Astrocyte (in vitro differentiated cells and primary cell): ENCODE measurements at regions not wholly inside any gene's neighbourhood (a gene's known extent, or its start where the extent isn't known, plus 50 kb on each side); places are given as distances from the start of the nearest gene placed in this dataset.

Experiments
- DNase-seq: peaks from one replicate; pipeline ENCODE4 v3.0.0-alpha.2; 2010; ENCODE audit warnings: low read depth
- FAIRE-seq: peaks from 2 replicates; lab custom pipeline; 2011; peaks lifted over from hg19 to GRCh38; lab: Jason Lieb, UNC
- H2AFZ ChIP-seq: 2 replicates; pipeline ENCODE4 v1.6.0; 2012; ENCODE audit warnings: low read depth, low read length, inconsistent platforms
- H3K27ac ChIP-seq: 2 replicates; pipeline ENCODE4 v1.5.1; 2011; ENCODE audit warnings: low read depth, low read length, inconsistent platforms
- H3K27me3 ChIP-seq: 2 replicates; pipeline ENCODE4 v1.6.0; 2011; ENCODE audit warnings: low read length, inconsistent platforms; ENCODE audit not compliant: insufficient read depth
- H3K36me3 ChIP-seq: 2 replicates; pipeline ENCODE4 v1.5.1; 2011; ENCODE audit warnings: low read length, inconsistent platforms; ENCODE audit not compliant: insufficient read depth
- H3K4me1 ChIP-seq: 2 replicates; pipeline ENCODE4 v1.5.1; 2011; ENCODE audit warnings: low read length, inconsistent platforms; ENCODE audit not compliant: insufficient read depth
- H3K4me2 ChIP-seq: 2 replicates; pipeline ENCODE4 v1.6.0; 2012; ENCODE audit warnings: low read length, inconsistent platforms
- H3K4me3 ChIP-seq: 2 replicates; pipeline ENCODE4 v1.5.1; 2011; ENCODE audit warnings: low read depth, mild to moderate bottlenecking, low read length, inconsistent platforms; ENCODE audit not compliant: insufficient read depth
- H3K79me2 ChIP-seq: 2 replicates; pipeline ENCODE4 v1.6.0; 2012; ENCODE audit warnings: mild to moderate bottlenecking, low read length, inconsistent platforms; ENCODE audit not compliant: insufficient read depth
- H3K9ac ChIP-seq: 2 replicates; pipeline ENCODE4 v1.6.0; 2012; ENCODE audit warnings: mild to moderate bottlenecking, low read length, inconsistent platforms
- H3K9me3 ChIP-seq: 2 replicates; pipeline ENCODE4 v1.5.1; 2012; ENCODE audit warnings: low read depth, mild to moderate bottlenecking, low read length, inconsistent platforms; ENCODE audit not compliant: insufficient read depth
- H4K20me1 ChIP-seq: 2 replicates; pipeline ENCODE4 v1.6.0; 2012; ENCODE audit warnings: low read length, inconsistent platforms; ENCODE audit not compliant: insufficient read depth
- H3K27ac Mint-ChIP-seq: one replicate; pipeline ENCODE4 v1.8.0; 2021; ENCODE audit warnings: mild to moderate bottlenecking, mixed read lengths; ENCODE audit not compliant: unreplicated experiment
- H3K27me3 Mint-ChIP-seq: one replicate; pipeline ENCODE4 v1.8.0; 2021; ENCODE audit warnings: low read depth, mixed read lengths; ENCODE audit not compliant: unreplicated experiment
- H3K36me3 Mint-ChIP-seq: one replicate; pipeline ENCODE4 v1.8.0; 2021; ENCODE audit warnings: low read depth, mixed read lengths; ENCODE audit not compliant: unreplicated experiment
- H3K4me1 Mint-ChIP-seq: one replicate; pipeline ENCODE4 v1.8.0; 2021; ENCODE audit warnings: low read depth, mixed read lengths; ENCODE audit not compliant: unreplicated experiment
- H3K4me3 Mint-ChIP-seq: one replicate; pipeline ENCODE4 v1.8.0; 2021; ENCODE audit warnings: mild to moderate bottlenecking, moderate library complexity, mixed read lengths; ENCODE audit not compliant: unreplicated experiment
- H3K9me3 Mint-ChIP-seq: one replicate; pipeline ENCODE4 v1.8.0; 2021; ENCODE audit warnings: mild to moderate bottlenecking, mixed read lengths; ENCODE audit not compliant: unreplicated experiment
- CTCF ChIP-seq: IDR thresholded peaks from 2 replicates; pipeline ENCODE4 v1.5.1; 2011; ENCODE audit warnings: low read depth, mild to moderate bottlenecking, inconsistent platforms, low read length, moderate library complexity; ENCODE audit not compliant: insufficient read depth
- EZH2 ChIP-seq: IDR thresholded peaks from 2 replicates; pipeline ENCODE4 v1.6.1; 2012; ENCODE audit warnings: mild to moderate bottlenecking, low read length, inconsistent platforms; ENCODE audit not compliant: insufficient read depth

DNA sequence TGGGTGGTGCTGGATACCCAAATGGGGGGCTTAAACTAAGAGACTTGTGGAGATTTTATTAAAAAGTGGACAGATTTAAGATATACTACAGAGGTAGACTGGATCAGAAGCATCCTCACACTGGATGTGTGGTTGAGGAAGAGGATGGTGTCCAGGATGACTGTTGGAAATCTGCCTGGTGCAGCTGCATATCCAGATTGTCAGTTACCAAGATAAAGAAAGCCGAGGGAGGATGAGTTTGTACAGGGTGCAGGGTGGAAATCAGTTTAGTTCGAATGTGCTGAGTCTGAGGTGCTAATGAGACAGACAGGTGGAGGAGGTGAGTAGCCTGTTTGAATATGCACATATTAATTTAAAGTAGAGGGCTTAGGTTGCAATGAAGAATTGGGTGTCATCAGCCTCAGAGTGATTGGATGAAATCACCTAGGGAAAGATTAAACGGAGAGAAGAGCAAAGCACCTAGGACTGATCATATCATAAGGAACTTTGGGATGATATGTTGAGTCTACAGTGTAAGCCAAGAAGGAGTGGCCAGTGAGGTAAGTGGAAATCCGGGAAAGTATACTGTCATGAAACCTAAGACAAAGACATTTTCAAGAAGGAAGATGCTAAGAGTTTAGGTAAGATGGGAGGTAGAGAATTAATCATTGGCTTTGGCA is 74.1 kb upstream of the GOLGA8B start:
- H3K27ac ChIP-seq: no peak overlapping the region
- Mint-ChIP-seq H3K27me3 (peaks cover 8% of the 10 kb centered on the region), H3K4me3 (no peak overlapping the region), H3K27ac (no peak overlapping the region), H3K36me3 (no peaks in the 10 kb centered on the region), H3K4me1 (peaks cover 4% of the 10 kb centered on the region), H3K9me3 (no peaks in the 10 kb centered on the region)
- H3K36me3 ChIP-seq: no peaks in the 10 kb centered on the region
- H3K4me3 ChIP-seq: no peak overlapping the region
- DNase-seq: no peak
- no peak overlapping the region for H3K9ac ChIP-seq
- TF ChIP-seq CTCF (no peak), EZH2 (no peak)
- H3K4me2 ChIP-seq: no peak overlapping the region
- H3K27me3 ChIP-seq: peaks cover 3% of the 10 kb centered on the region
- H2AFZ ChIP-seq: no peak overlapping the region
- no peak for FAIRE-seq
- H3K9me3 ChIP-seq: no peaks in the 10 kb centered on the region
- no peaks in the 10 kb centered on the region for H3K79me2 ChIP-seq
- no peaks in the 10 kb centered on the region for H3K4me1 ChIP-seq
- H4K20me1 ChIP-seq: no peaks in the 10 kb centered on the region

DNA sequence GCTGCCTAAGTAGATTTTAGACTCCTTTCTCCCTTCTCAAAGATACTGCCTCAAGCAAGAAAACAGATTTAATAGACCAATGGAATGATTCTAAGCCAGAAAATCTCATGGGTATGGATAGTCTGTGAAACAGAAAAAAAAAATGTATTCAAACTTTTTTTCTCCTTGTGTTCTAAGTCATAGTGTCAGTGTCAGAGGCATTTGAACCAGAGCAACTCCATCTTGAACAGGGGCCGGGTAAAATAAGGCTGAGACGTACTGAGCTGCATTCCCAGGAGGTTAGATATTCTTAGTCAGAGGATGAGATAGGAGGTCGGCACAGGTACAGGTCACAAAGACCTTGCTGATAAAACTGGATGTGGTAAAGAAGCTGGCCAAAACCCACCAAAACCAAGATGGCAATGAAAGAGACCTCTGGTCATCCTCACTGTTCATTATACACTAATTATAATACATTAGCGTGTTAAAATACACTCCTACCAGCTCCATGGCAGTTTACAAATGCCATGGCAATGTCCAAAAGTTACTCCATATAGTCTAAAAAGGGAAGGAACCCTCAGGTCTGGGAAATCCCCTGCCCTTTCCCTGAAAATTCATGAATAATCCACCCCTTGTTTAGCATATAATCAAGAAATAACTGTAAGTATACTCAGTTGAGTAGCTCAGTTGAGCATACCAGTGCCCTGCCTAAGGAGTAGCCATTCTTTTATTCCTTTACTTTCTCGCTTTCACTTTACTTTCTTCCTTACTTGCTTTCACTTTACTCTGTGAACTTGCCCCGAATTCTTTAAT is 72.8 kb upstream of the GOLGA8B start:
- Histone ChIP-seq H3K9ac (no peak overlapping the region), H3K27me3 (peaks cover 3% of the 10 kb centered on the region), H3K4me1 (no peaks in the 10 kb centered on the region), H3K79me2 (no peaks in the 10 kb centered on the region), H3K4me3 (no peak overlapping the region), H3K27ac (no peak overlapping the region), H3K4me2 (no peak overlapping the region), H2AFZ (no peak overlapping the region), H3K36me3 (no peaks in the 10 kb centered on the region), H4K20me1 (no peaks in the 10 kb centered on the region), H3K9me3 (no peaks in the 10 kb centered on the region)
- no peaks in the 10 kb centered on the region for H3K36me3 Mint-ChIP-seq
- no peak overlapping the region for H3K27ac Mint-ChIP-seq
- no peak for TF ChIP-seq EZH2
- H3K4me1 Mint-ChIP-seq: peaks cover 4% of the 10 kb centered on the region
- no peaks in the 10 kb centered on the region for H3K9me3 Mint-ChIP-seq
- DNase-seq (no peak), FAIRE-seq (no peak)
- peaks cover 8% of the 10 kb centered on the region for H3K27me3 Mint-ChIP-seq
- no peak overlapping the region for H3K4me3 Mint-ChIP-seq

GRCh38 chr15:34655326-34655725 is 71.9 kb upstream of the GOLGA8B start:
- Histone ChIP-seq H3K79me2 (no peaks in the 10 kb centered on the region), H3K9me3 (no peaks in the 10 kb centered on the region), H3K4me1 (no peaks in the 10 kb centered on the region), H3K4me2 (no peak overlapping the region), H3K9ac (no peak overlapping the region), H3K27ac (no peak overlapping the region), H2AFZ (no peak overlapping the region), H3K27me3 (peaks cover 3% of the 10 kb centered on the region), H3K4me3 (no peak overlapping the region), H3K36me3 (no peaks in the 10 kb centered on the region), H4K20me1 (no peaks in the 10 kb centered on the region)
- peaks cover 8% of the 10 kb centered on the region for H3K27me3 Mint-ChIP-seq
- H3K9me3 Mint-ChIP-seq: no peaks in the 10 kb centered on the region
- TF ChIP-seq CTCF (no peak), EZH2 (no peak)
- FAIRE-seq: no peak
- peaks cover 7% of the 10 kb centered on the region for H3K4me1 Mint-ChIP-seq
- DNase-seq: no peak
- no peaks in the 10 kb centered on the region for H3K36me3 Mint-ChIP-seq
- no peak overlapping the region for H3K27ac Mint-ChIP-seq
- H3K4me3 Mint-ChIP-seq: no peak overlapping the region
